ENCODE measurements at regions not wholly inside any gene's neighbourhood (a gene's known extent, or its start where the extent isn't known, plus 50 kb on each side); places are given as distances from the start of the nearest gene placed in this dataset.

- DNase-seq (ENCODE audit: low read depth), result no peak
- TF ChIP-seq, protein P1, sequence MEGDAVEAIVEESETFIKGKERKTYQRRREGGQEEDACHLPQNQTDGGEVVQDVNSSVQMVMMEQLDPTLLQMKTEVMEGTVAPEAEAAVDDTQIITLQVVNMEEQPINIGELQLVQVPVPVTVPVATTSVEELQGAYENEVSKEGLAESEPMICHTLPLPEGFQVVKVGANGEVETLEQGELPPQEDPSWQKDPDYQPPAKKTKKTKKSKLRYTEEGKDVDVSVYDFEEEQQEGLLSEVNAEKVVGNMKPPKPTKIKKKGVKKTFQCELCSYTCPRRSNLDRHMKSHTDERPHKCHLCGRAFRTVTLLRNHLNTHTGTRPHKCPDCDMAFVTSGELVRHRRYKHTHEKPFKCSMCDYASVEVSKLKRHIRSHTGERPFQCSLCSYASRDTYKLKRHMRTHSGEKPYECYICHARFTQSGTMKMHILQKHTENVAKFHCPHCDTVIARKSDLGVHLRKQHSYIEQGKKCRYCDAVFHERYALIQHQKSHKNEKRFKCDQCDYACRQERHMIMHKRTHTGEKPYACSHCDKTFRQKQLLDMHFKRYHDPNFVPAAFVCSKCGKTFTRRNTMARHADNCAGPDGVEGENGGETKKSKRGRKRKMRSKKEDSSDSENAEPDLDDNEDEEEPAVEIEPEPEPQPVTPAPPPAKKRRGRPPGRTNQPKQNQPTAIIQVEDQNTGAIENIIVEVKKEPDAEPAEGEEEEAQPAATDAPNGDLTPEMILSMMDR (IDR thresholded peaks at IDR 0.05; ENCODE audit: insufficient read depth, low read depth, low read length, missing control alignments), result no peak
- no peak overlapping the region for H3K4me3 ChIP-seq (ENCODE audit: low read depth, low read length)
Measured at GRCh38 chr14:51333299-51333698, 93.3 kb downstream of the TMX1 start.

DNA sequence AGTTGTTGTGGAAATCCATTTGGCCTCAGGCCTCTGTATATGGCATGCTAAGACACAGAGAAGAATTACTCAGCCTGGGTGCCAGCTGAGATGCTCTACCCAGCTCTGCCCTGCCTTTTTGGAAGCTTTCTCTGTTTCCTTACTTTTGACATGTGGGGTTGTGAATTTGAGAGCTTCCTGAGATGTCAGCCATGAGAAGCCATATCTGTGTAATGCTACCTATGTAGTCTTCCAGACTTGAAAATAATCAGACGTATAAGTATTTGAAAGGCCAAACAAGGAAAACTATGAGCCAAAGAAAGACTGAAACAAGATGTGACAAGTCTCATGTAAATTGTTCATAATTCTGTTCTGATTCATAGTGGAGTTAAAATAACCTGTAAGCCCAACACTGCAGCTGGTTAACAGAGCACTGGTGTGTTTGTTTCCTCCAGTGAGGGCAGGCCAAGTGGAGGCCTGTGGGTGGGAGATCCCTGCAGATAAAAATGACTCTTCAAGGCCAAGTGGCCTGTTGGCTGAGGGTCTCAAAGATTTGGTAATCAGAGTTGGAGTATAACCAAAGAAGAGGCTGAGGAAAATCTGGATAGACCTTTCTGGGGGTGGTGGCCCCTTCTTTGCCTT is 94.0 kb downstream of the TMX1 start:
- DNase-seq (ENCODE audit: low read depth), result no peak
- TF ChIP-seq, protein P1 (IDR thresholded peaks at IDR 0.05; ENCODE audit: insufficient read depth, low read depth, low read length, missing control alignments), result no peak
- no peak overlapping the region for H3K4me3 ChIP-seq (ENCODE audit: low read depth, low read length)

- DNase-seq (ENCODE audit: low read depth), result no peak
- H3K4me3 ChIP-seq (ENCODE audit: low read depth, low read length), result no peak overlapping the region
- TF ChIP-seq, protein P1 (IDR thresholded peaks at IDR 0.05; ENCODE audit: insufficient read depth, low read depth, low read length, missing control alignments), result no peak
Measured at GRCh38 chr14:51334566-51334965, 94.5 kb downstream of the TMX1 start.

DNA sequence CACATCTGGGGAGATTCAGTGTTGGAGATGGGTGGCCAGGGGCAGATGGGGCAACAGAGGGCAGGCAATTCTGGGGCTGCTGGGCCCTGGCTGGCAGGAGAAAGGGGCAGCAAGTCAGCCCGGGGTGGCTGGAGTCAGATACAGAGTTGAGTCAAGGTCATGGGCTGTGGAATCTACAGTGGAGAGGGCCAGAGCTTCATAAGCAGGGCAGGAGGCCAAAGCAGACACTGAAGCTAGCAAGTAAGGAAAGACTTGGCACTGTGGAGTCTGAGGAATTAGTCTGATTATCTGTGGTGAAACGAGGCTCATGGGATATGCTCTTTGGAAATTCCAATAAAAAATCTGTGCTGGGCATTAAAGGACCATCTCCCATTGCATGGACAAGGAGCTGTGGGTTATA is 95.5 kb downstream of the TMX1 start:
- no peak overlapping the region for H3K4me3 ChIP-seq (ENCODE audit: low read depth, low read length)
- no peak for DNase-seq (ENCODE audit: low read depth)
- TF ChIP-seq, protein P1 (IDR thresholded peaks at IDR 0.05; ENCODE audit: insufficient read depth, low read depth, low read length, missing control alignments), result no peak

- TF ChIP-seq, protein P1 (IDR thresholded peaks at IDR 0.05; ENCODE audit: insufficient read depth, low read depth, low read length, missing control alignments), result no peak
- H3K4me3 ChIP-seq (ENCODE audit: low read depth, low read length), result no peak overlapping the region
- DNase-seq (ENCODE audit: low read depth), result no peak
Measured at GRCh38 chr14:51335961-51336723, 96.1 kb downstream of the TMX1 start.

- no peak overlapping the region for H3K4me3 ChIP-seq (ENCODE audit: low read depth, low read length)
- TF ChIP-seq, protein P1 (IDR thresholded peaks at IDR 0.05; ENCODE audit: insufficient read depth, low read depth, low read length, missing control alignments), result no peak
- no peak for DNase-seq (ENCODE audit: low read depth)
Measured at GRCh38 chr14:51336734-51337133, 96.7 kb downstream of the TMX1 start.
